Right lung (tissue), 2 donors: ENCODE measurements at regions not wholly inside any gene's neighbourhood (a gene's known extent, or its start where the extent isn't known, plus 50 kb on each side); places are given as distances from the start of the nearest gene placed in this dataset.
"Not testable (repeated sequence)": the region's sequence is repeated elsewhere in the genome, so short reads cannot be mapped to it uniquely, and the experiment has no call there.

ENCODE experiments used
- DNase-seq, 2 donors: peaks; one replicate each; pipeline ENCODE4 v3.0.0-alpha.2; 2013

DNA sequence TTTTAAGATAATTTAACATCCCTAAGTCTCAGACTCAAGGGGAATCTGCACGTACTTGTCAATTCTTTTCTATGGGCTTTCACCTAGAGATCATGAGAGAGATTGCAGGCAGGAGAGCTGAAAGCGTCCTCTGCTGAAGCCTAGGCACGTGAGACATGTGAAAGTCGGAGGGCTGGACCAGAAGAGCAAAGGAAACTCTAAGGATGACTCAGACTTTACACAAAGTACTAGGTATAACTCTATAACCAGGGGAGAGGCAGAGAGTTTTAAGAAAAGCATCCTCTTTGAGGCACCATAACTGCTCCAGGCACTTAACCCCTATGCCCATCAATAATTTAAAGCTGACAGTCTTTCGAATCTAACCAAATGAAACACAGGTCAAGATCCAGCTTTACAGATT lies 436.6 kb downstream of the VGLL3 start:
- DNase-seq, result no peak

DNA sequence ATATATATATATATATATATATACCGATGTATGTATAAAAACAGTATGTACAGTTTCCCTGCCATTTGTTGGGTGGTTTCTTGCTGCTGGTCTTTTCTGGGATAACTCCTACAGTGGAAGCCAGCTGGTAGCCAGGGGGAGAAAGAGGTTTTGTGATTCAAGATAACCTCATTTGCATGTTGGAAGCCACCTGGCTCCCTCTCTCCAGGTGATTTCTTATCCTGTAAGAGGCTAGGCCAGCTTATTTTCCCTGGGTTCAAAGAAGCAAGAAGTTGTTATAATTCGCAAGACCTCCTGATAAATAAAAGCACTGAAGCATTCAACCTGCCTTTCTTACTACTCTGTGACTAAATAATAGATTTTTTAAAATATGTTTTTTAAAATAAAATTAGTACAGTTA lies 443.3 kb downstream of the VGLL3 start:
- DNase-seq, result no peak

DNA sequence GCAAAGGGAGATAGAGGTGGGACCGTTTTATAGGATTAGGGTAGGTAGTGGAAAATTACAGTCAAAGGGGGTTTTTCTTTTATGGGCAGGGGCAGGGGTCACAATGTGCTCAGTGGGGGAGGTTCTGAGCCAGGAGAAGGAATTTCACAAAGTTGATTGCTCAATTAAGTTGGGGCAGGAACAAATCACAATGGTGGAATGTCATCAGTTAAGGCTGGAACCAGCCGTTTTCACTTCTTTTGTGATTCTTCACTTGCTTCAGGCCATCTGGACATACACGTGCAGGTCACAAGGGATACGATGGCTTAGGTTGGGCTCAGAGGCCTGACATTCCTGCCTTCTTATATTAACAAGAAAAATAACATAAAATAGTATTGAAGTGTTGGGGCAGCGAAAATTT lies 453.8 kb downstream of the VGLL3 start:
- no peak for DNase-seq

DNA sequence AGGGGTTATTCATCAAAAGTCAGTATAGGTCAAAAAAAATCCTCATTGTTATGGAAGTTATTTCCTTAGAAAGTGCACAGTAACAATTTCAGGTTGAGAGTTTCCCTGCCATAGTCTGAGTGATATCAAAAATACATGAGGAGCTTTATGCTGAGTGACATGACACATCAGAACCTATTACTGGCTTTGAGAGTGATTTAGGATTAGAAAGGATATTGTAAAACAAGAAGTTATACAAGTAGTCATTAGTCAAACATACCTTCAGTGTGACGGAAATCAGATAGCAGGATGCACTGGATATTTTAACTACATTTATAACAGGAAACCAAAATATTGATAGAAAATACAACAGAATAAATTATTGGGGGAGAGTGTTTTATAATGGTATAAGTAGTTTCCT lies 471.1 kb downstream of the VGLL3 start:
- no peak for DNase-seq

DNA sequence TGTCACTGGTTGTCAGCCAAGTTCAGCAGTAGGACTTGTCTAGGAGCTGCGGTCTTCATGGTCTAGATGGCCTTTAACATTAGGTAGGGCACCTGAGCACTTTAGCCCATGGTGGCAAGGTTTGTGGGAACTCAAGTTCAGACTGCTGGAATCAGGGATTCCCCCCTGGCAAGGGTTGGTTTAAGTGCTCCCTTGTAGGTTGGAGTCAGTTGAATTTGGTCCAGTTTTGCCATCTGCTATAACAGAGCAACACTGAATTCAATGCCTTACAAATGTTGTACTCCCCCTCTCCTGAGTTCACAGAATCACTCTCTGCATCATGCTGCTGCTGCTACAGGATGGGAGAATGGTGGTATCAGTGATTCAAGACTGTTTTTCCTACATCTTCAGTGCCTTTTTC lies 509.3 kb downstream of the VGLL3 start:
- DNase-seq, result no peak

DNA sequence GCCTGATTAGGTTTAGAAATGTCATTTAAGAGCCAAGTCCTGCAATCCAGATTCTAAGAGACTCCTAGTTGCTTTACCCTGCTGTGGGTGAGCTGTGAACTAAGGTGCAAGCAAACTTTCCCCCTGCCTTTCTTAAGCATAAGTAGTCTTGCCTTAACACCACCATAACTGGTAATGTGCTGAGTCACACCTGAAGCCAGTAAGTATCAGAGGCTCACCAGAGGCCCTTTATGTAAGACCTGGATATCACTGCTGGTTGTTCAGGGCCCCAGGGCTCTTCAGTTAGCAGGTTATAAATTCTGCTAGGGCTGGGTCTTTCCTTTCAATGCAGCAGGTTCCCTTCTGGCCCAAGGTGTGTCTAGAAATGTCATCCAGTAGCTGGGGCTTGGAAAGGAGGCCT lies 509.9 kb downstream of the VGLL3 start:
- DNase-seq, result no peak

DNA sequence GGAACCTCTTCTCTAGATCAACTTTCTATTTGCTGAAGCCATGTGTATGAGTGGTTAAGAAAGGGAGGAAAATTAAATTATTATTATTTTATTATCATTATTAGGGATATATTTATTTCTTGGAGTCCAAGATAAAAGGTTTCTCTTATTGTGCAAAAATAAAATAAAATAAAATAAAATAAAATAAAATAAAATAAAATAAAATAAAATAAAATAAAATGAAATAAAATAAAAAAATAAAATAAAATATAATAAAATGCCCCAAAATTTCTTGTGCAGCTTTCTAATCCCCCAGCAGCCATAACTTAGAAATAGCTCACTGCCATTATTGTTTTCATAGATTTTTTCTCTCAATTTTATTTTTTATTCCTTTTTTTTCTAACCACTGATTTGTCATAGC lies 526.8 kb downstream of the VGLL3 start:
- DNase-seq, result no peak

DNA sequence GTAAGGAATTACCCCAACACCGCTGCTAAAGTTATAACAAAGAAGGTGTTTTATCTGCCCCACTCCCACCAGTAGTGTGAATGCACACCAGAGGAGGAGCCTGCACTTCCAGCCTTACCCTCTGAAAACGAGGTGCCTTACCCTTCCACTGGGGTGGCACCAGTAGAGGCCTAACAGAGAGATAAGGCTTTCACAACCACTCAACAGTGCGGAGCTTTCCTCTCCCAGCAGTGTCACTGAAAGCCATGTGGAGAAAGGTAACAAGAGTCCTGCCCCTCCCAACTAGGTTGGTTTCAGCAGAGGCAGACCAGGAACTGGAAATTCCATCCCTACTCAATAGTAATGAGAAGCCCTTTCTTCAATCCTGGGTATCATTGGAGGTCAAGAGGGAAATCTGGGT lies 539.2 kb downstream of the VGLL3 start:
- no peak for DNase-seq

DNA sequence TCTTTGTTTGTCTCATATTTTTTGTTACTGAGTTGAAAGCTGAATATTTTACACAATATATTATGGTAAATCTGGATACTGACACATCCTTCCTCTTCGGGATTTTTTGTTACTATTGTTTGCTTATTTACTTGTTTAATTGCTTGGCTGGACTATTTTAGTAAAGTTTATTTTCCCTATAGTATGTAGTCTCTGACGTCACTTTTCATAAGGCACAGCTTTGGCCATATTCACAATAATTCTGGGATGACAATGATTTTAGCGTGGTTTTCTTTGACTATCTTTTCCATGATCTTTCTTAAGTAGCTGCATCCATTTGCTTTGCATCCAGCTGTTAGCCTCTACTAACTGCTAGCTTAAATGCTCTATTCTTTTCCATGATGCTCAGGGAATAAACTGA lies 552.4 kb downstream of the VGLL3 start:
- DNase-seq, result no peak

DNA sequence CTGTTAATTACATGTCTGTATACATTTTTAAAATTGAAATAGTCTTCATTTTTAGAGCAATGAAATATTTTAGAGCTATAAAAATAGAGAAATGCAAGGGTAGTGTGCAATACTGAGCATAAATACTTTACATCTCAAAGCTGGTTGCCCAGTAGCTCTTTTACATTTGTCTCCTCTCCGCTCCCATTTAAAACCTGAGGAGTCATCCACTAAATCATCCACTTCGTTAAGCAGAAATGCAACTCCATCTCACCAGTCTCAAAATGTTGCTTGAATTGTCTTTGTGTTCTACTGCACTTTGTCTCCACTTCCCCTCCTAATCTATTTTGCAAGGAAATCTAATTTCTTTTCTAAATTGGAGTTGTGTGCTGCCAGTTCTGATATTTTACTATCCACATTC lies 563.6 kb downstream of the VGLL3 start:
- DNase-seq, result no peak

DNA sequence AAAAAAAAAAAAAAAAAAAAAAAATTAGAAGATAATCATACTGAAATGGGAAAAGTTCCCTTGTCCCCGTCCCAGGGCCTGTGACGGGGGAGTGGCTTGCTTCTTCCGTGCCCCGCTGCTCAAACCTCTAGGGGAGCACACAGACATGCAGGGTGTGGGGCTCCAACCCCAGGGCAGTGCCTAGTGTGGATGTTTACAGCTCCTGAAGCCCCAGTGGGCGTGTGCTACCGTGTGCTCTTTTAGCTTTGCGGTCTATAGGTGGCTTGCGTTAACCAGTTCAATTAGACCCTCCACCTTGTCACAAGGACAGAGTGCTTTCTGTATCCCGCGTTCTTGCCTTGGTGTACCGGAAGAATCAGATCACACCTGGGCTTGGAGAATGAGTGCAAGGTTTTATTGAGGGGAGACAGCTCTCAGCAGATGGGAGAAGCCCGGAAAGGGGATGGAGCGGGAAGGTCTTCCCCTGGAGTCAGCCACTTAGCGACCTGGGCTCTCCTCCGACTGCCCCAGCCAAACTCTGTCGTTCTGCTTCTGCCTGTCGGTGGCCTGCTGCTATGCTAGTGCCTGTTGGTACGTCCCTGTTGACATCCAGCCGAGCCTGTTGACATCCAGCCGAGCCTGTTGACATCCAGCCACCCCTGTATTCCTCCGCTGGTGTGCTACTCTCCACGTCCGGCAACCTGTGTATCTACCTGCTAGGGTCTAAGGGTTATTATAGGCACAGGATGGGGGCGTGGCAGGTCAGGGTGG lies 569.8 kb downstream of the VGLL3 start:
- no peak for DNase-seq

DNA sequence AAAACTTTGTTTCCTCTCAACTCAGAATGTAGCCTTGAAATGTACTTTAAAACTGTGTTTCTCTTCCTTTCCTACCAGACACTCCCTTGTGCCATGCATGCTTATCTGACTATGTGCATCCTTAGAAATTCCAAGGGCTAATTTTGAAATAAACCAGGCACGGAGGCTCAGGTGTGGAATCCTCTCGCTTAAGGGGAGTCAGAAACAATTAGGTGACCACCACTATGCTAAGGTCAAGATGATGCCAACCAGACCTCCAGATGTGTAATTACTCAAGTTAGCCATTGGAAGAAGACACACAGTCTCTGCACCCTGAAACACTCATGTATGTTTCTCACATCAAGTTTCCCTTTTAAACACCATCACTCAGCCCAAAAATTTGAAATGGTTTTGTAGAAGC lies 572.1 kb downstream of the VGLL3 start:
- DNase-seq, result no peak

DNA sequence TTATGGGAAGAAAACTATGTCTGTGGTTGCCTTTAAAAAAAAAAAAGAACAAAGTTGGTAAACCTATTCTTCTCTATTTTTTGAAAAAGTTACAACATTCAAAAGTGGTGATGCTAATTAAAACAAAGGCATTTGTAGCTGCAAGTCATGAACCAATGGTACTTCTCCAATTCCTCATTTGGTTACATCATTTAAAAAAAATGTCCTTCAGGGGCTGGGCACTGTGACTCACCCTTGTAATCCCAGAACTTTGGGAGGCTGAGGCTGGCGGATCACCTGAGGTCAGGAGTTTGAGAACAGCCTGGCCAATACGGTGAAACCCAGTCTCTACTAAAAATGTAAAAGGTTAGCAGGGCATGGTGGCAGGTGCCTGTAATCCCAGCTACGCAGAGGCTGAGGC lies 574.6 kb downstream of the VGLL3 start:
- DNase-seq, result no peak

DNA sequence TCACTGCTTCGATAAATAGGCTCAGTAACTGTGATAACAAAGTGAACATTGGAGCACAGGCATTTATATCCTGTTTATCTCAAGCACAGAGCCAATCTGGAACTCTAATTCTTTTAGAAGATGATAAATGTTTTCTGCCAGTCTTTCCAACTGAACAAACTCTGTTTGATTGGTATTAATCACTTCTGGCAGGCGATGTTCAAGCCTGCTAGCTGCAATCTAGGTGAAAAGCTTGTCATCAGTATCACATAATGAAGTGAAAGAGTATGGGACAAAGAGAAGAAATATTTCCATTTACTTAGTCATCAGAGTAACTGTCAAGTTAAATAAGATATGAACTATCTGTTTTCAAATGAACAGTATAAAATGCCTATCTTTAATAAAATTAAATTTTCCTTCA lies 577.3 kb downstream of the VGLL3 start:
- DNase-seq, result no peak

DNA sequence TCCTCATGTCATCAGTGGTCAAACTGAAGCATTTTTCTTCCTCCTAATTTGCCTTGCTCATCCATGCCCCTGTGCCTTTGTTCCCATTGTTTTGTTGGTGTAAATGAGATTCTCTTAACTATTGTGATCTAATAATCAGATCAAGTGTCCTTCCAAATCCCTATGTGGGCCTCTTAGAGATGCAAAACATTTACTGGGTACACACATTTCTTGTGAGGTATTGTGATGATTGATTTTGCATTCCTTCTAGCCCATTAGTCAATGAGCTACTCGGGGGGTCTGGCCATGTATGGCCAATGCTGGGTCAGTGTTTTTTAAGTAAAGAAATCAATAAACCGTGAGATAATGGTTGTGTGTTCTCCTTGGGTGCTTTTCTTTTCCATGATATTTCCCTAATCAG lies 580.4 kb downstream of the VGLL3 start:
- DNase-seq, result no peak

DNA sequence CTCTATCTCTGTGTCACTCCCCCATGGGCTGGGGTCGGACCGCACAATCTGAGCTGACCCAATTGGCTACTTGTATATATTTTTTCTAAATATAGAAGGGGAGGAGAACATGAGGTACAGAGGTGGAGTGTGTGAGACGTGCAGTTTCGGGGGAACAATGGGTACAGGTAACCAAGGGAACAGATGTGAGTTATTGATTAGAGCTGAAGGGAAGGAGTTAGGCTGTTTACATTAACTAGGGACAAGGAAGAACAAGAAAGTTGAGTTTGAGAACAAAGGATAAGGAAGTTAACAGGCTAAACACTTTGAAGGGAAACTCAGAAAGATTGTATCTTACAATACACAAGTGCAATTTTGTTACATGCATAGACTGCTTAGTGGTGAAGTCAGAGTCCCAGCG lies 601.2 kb downstream of the VGLL3 start:
- not testable (repeated sequence) for DNase-seq

DNA sequence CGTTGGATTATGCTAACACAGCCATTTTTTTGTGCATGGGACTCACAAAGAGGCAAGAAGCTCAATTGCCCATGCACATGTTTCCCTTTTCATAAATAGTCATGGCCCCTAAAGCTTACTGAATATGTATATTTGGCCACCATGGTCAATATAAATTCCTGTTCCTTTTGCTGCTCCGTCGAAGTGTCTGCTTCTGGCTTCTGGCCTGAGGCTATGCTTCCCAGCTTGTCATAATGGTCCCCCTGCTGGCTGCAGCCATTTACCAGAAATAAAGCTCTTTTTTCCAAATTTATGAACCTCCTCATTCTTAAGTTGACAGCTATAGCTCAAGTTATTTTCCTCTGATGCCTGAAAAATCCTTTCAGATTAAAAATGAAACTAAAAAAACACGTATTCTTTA lies 602.1 kb downstream of the VGLL3 start:
- DNase-seq, result no peak

DNA sequence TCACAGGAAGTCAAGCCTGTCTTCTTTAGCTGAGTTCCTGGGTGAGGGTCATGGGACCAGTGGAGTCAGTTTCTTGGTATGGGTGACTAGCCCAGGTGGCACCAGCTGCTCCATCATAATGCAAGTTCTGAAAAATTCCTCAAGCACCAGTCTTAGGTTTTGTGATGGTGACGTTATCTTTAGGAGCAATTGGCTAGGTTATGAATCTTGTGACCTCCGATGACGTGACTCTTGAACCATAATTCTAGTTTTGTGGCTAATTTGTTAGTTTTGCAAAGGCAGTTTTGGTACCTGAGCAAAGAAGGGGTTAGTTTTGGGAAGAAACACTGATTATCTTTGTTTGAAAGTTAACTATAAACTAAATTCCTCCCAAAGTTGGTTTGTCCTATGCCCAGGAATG lies 608.4 kb downstream of the VGLL3 start:
- DNase-seq, result no peak

DNA sequence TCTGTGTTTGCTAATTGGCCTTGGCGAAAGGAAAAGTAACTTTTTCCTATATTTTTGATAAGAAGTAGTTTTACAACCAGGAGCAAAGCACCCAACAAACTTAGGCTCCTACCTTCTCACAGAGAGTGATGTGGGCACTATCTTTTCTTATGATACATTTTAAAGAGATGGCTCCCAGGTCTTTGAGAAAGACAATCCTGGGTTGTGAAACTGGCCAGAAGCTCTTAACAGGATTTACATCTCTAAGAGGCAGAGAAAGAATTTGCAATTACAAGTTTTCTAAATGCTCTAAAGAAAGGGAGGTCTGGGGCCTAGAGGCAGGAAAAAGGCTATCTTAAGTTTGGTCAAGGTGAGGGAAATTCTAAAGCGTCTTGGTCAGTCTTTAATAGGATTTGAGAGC lies 609.7 kb downstream of the VGLL3 start:
- no peak for DNase-seq

DNA sequence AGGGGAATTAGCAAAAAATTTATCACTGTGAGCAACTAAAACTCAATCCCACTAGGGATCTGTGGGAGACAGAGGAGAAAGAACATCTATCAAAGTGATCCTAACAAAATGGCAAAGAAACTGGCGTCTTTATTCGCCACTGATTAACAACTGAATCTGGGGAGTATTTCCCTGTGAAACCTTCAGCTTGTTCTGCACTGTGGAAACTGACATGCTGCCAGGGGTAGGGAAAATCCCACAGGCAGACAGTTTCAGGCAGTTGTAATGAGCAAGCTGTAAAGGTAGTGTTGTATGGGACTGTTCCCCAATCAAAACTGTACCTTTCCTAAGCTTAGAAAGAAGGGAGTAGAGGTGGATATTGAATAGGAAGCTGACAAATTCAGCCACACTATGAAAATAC lies 611.7 kb downstream of the VGLL3 start:
- no peak for DNase-seq

DNA sequence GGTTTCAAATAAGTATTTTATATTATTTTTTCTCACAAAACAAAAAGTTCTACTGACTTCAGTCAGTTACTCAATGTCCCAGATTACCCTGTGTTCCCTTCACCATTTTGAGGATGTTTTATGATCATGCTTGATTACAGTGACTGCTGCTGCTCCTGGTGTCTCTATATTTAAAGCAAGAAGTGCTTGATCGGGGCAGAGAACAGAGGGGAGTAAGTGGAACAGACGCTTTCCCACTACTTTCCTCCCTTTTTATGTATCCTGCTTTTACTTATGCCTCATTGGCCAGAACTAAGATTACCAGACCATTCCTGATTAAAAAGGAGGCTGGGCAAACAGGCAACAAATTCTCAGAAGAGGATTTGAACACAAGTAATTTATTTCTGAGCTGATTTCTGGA lies 612.1 kb downstream of the VGLL3 start:
- no peak for DNase-seq

DNA sequence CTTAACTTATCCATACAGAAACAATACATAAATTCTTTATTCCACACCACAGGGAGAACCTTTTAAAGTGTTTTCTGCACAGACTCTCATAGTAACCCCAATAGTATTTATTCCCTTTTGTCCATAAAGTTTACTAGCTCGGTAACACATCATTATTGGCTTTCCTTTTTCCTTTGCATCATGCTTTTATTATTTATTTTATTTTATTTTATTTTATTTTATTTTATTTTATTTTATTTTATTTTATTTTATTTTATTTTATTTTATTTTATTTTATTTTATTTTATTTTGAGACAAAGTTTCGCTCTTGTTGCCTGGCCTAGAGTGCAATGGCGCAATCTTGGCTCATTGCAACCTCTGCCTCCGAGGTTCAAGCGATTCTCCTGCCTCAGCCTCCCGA lies 655.4 kb downstream of the VGLL3 start:
- DNase-seq, result not testable (repeated sequence)

DNA sequence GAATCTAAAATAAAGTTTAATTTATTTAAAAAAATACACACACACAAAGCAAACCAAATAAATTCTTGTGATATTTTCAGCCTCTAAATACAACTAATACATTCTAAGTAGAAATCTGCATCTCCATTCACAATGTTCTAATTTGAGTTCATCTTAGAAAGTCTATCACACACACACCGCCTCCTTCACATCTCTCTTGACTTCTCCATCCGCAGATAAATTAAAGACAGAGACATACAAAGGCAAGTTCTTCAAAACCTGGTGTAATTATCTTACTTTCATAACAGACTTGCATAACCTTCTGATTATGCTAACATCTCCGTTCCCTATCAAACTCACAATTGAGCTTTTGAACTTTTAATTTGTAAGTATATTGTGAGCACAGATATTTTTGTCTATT lies 657.3 kb downstream of the VGLL3 start:
- DNase-seq, result no peak

DNA sequence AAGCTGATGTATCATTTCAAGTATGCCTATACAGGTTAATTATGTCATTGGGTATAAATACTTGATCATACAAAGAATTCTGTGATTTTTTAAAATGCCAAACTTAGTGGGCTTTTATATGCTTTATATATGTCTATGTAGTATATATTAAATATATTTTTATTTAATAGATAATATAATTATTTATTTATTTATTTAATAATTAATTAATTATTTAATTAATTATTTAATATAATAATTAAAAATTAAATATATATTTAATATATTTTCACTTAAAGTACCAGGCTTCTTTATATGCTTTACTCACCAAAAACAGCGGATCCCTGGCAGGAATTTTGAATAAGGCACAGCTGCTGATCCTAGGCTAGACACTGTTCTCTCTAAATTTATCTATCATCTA lies 687.0 kb downstream of the VGLL3 start:
- DNase-seq, result no peak
